ENCODE measurements at regions not wholly inside any gene's neighbourhood (a gene's known extent, or its start where the extent isn't known, plus 50 kb on each side); places are given as distances from the start of the nearest gene placed in this dataset.

GRCh38 chr12:24469089-24469488 is 479.8 kb downstream of the BCAT1 start:
- TF ChIP-seq CTCF (IDR thresholded peaks at IDR 0.05) (no peak), POLR2AphosphoS5 (IDR thresholded peaks at IDR 0.05) (no peak), POLR2A (IDR thresholded peaks at IDR 0.05) (no peak), EP300 (IDR thresholded peaks at IDR 0.05) (no peak)

All from upper lobe of left lung (tissue), 4 donors.